ENCODE measurements at regions not wholly inside any gene's neighbourhood (a gene's known extent, or its start where the extent isn't known, plus 50 kb on each side); places are given as distances from the start of the nearest gene placed in this dataset.

DNA sequence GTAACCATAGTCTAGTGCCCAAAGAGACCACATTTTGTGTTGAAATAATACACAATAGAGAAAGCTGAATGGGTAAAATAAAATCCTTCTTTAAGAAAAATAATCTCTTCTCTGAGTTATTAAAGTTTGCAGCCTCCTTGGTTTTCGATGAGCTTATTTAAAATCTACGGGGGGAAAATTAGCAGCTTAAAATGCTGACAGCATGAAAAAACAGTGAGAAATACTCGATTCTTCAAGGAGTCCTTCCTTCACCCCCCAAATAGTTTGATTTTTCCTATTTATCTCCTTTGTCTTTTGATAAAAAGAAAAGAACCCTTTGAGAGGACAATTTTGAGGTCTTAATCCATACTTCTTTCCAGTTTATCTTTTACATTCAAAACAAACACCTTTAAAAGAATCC lies 394.0 kb upstream of the B3GALT2 start:
- TF ChIP-seq, protein P1, sequence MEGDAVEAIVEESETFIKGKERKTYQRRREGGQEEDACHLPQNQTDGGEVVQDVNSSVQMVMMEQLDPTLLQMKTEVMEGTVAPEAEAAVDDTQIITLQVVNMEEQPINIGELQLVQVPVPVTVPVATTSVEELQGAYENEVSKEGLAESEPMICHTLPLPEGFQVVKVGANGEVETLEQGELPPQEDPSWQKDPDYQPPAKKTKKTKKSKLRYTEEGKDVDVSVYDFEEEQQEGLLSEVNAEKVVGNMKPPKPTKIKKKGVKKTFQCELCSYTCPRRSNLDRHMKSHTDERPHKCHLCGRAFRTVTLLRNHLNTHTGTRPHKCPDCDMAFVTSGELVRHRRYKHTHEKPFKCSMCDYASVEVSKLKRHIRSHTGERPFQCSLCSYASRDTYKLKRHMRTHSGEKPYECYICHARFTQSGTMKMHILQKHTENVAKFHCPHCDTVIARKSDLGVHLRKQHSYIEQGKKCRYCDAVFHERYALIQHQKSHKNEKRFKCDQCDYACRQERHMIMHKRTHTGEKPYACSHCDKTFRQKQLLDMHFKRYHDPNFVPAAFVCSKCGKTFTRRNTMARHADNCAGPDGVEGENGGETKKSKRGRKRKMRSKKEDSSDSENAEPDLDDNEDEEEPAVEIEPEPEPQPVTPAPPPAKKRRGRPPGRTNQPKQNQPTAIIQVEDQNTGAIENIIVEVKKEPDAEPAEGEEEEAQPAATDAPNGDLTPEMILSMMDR (IDR thresholded peaks at IDR 0.05) = no peak
- TF ChIP-seq POLR2A (IDR thresholded peaks at IDR 0.05) = no peak

Data from heart left ventricle (tissue), 13 donors.